ENCODE measurements at regions not wholly inside any gene's neighbourhood (a gene's known extent, or its start where the extent isn't known, plus 50 kb on each side); places are given as distances from the start of the nearest gene placed in this dataset.

GRCh38 chr2:149799013-149799705, 211.6 kb upstream of the MMADHC start:
- Histone ChIP-seq H3K4me3 (replicated peaks in 1 of 3; ENCODE audit: insufficient read depth in 1 of 3, low read depth in 1 of 3, low read length in 3 of 3) (no peak overlapping the region), H3K27ac (ENCODE audit: insufficient read depth, low read depth, low read length) (no peak overlapping the region), H3K36me3 (ENCODE audit: control insufficient read depth in 2 of 2, extremely low read depth in 1 of 2, insufficient read depth in 2 of 2, low read length in 2 of 2) (no peaks in the 10 kb centered on the region), H3K4me2 (ENCODE audit: insufficient read depth, low read length) (no peak overlapping the region), H3K79me2 (ENCODE audit: control insufficient read depth, insufficient read depth, low read length) (no peaks in the 10 kb centered on the region), H4K20me1 (replicated peaks; ENCODE audit: control insufficient read depth, extremely low read depth, insufficient read depth, low read length) (no peaks in the 10 kb centered on the region), H3K27me3 (ENCODE audit: control insufficient read depth in 2 of 2, insufficient read depth in 2 of 2, low read length in 2 of 2) (no peaks in the 10 kb centered on the region), H3K9me1 (replicated peaks; ENCODE audit: control insufficient read depth, extremely low read depth, insufficient read depth, low read length) (no peaks in the 10 kb centered on the region), H3K9ac (replicated peaks; ENCODE audit: extremely low read depth, insufficient read depth, low read length) (no peak overlapping the region), H2AFZ (ENCODE audit: low read depth, low read length) (peak overlapping the region; percentile 40), H3K4me1 (ENCODE audit: control insufficient read depth, extremely low read depth, insufficient read depth, low read length) (peaks cover 6% of the 10 kb centered on the region), H3K9me3 (replicated peaks; ENCODE audit: control insufficient read depth, insufficient read depth, low read length) (no peaks in the 10 kb centered on the region)
- POLR2A ChIA-PET: interaction anchor here (0.8 kb wide), 1 partner anchor 682 kb away, joined by 3 read pairs; no protein-coding TSS in a partner anchor
- dilution Hi-C loops (cut with MboI; ENCODE audit: extremely low pct_ligation_motif_present, low sequenced_read_pairs): no loop called here
- peak; percentile 52 for DNase-seq (ENCODE audit: low read depth, low spot score)
- peak; percentile 85 for FAIRE-seq
- BruUV-seq (replicated peaks): no TSS peak
- CTCF ChIA-PET: interaction anchor here (0.5 to 2.1 kb wide), 29 partner anchors 9 to 1440 kb away, joined by 3 to 15 read pairs (median 4); no protein-coding TSS in a partner anchor
- peak; percentile 16 for TF ChIP-seq GATA2 (IDR thresholded peaks at IDR 0.05; ENCODE audit: insufficient read depth, insufficient read length, low read depth, low read length)
- no peak for TF ChIP-seq POLR2AphosphoS5 (IDR thresholded peaks at IDR 0.05; ENCODE audit: insufficient read depth, low read depth, low read length)
- peak; percentile 15 to 34 for TF ChIP-seq CTCF (IDR thresholded peaks at IDR 0.05; ENCODE audit: extremely low read depth in 1 of 2, insufficient read depth in 1 of 2, low read depth in 1 of 2, low read length in 2 of 2)
- no peak for TF ChIP-seq POLR2A (IDR thresholded peaks at IDR 0.05; ENCODE audit: low read depth, low read length)
- intact Hi-C loops (cut with micrococcal nuclease): loop anchor here (1.0 to 10.0 kb wide), 7 partner anchors 202 to 1252 kb away; partner anchors contain the start of gene RND3

DNA sequence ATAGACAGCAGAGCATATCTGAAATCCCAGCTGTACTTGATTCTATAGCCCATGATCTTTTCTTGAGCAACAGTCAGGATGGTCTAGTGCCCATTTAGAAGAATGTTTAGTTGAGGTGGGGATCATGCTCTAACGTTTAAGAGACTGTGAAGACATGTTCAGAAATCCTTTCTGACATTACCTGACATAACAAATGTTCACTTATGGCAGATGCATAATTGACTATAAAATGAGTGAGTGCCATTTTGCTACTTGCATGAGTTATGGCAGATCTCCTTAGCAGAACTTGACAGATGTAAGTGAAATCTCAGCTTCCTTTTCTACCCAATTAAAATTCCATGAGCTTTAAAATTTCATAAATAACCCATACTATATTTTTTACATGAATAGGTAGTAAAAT, 209.5 kb upstream of the MMADHC start:
- Histone ChIP-seq H3K36me3 (ENCODE audit: control insufficient read depth in 2 of 2, extremely low read depth in 1 of 2, insufficient read depth in 2 of 2, low read length in 2 of 2) (no peaks in the 10 kb centered on the region), H3K9me1 (replicated peaks; ENCODE audit: control insufficient read depth, extremely low read depth, insufficient read depth, low read length) (no peaks in the 10 kb centered on the region), H3K27ac (ENCODE audit: insufficient read depth, low read depth, low read length) (no peak overlapping the region), H3K4me2 (ENCODE audit: insufficient read depth, low read length) (no peak overlapping the region), H3K9me3 (replicated peaks; ENCODE audit: control insufficient read depth, insufficient read depth, low read length) (no peaks in the 10 kb centered on the region), H4K20me1 (replicated peaks; ENCODE audit: control insufficient read depth, extremely low read depth, insufficient read depth, low read length) (no peaks in the 10 kb centered on the region), H3K27me3 (ENCODE audit: control insufficient read depth in 2 of 2, insufficient read depth in 2 of 2, low read length in 2 of 2) (no peaks in the 10 kb centered on the region), H3K79me2 (ENCODE audit: control insufficient read depth, insufficient read depth, low read length) (no peaks in the 10 kb centered on the region), H3K9ac (replicated peaks; ENCODE audit: extremely low read depth, insufficient read depth, low read length) (no peak overlapping the region), H2AFZ (ENCODE audit: low read depth, low read length) (no peak overlapping the region), H3K4me1 (ENCODE audit: control insufficient read depth, extremely low read depth, insufficient read depth, low read length) (peaks cover 6% of the 10 kb centered on the region), H3K4me3 (replicated peaks in 1 of 3; ENCODE audit: insufficient read depth in 1 of 3, low read depth in 1 of 3, low read length in 3 of 3) (no peak overlapping the region)
- intact Hi-C loops (cut with micrococcal nuclease) (loop anchor here (10.0 kb wide), 1 partner anchor 628 kb away; no protein-coding TSS in a partner anchor), dilution Hi-C loops (cut with MboI; ENCODE audit: extremely low pct_ligation_motif_present, low sequenced_read_pairs) (no loop called here)
- no peak for FAIRE-seq
- ChIA-PET POLR2A (no interaction called here), CTCF (interaction anchor here (0.6 to 1.2 kb wide), 3 partner anchors 18 to 687 kb away, joined by 3 read pairs; no protein-coding TSS in a partner anchor)
- no peak for DNase-seq (ENCODE audit: low read depth, low spot score)
- no TSS peak for BruUV-seq (replicated peaks)
- TF ChIP-seq EZH2 (IDR thresholded peaks at IDR 0.05; ENCODE audit: borderline replicate concordance, low read depth, low read length, severe bottlenecking) (no peak), CTCF (IDR thresholded peaks at IDR 0.05; ENCODE audit: extremely low read depth in 1 of 2, insufficient read depth in 1 of 2, low read depth in 1 of 2, low read length in 2 of 2) (no peak), POLR2AphosphoS5 (IDR thresholded peaks at IDR 0.05; ENCODE audit: insufficient read depth, low read depth, low read length) (no peak)
